DND-41 (cell line): ENCODE measurements at regions not wholly inside any gene's neighbourhood (a gene's known extent, or its start where the extent isn't known, plus 50 kb on each side); places are given as distances from the start of the nearest gene placed in this dataset.
"Not testable (repeated sequence)": the region's sequence is repeated elsewhere in the genome, so short reads cannot be mapped to it uniquely, and the experiment has no call there.

Experiments
- ATAC-seq: fragments of 200-7000 bp; cut with Tn5 transposase; 3 replicates; pipeline ENCODE4 v1.9.1; 2021; ENCODE audit warnings: low read depth; ENCODE audit not compliant: insufficient read depth
- DNase-seq: peaks from one replicate; pipeline ENCODE4 v3.0.0-alpha.2; 2020
- H2AFZ ChIP-seq: 2 replicates; pipeline ENCODE4 v1.6.0; 2012; ENCODE audit warnings: low read depth, low read length
- H3K27ac ChIP-seq: 2 replicates; pipeline ENCODE4 v1.5.1; 2012; ENCODE audit warnings: low read length, inconsistent platforms
- H3K27me3 ChIP-seq: fragments of 200-600 bp; sonication (generic); 2 replicates; pipeline ENCODE4 v1.6.0; 2012; ENCODE audit warnings: low read length, mild to moderate bottlenecking, inconsistent platforms; ENCODE audit not compliant: insufficient read depth, poor library complexity
- H3K36me3 ChIP-seq: 2 replicates; pipeline ENCODE4 v1.5.1; 2012; ENCODE audit warnings: low read length, inconsistent platforms; ENCODE audit not compliant: insufficient read depth
- H3K4me1 ChIP-seq: 2 replicates; pipeline ENCODE4 v1.5.1; 2012; ENCODE audit warnings: mild to moderate bottlenecking, low read length; ENCODE audit not compliant: insufficient read depth
- H3K4me2 ChIP-seq: 2 replicates; pipeline ENCODE4 v1.6.0; 2012; ENCODE audit warnings: mild to moderate bottlenecking, moderate library complexity, low read length, inconsistent platforms; ENCODE audit not compliant: insufficient read depth
- H3K4me3 ChIP-seq, 2 experiments: fragments of 200-600 bp in 1 of 2; shearing (Covaris generic) in 1 of 2; 2 replicates each; pipeline ENCODE4 v1.5.1; 2012 to 2016; ENCODE audit warnings: inconsistent platforms in 2 of 2, low read length in 2 of 2, mild to moderate bottlenecking in 2 of 2, low read depth in 1 of 2, moderate library complexity in 1 of 2
- H3K79me2 ChIP-seq: 2 replicates; pipeline ENCODE4 v1.6.0; 2012; ENCODE audit warnings: low read length, inconsistent platforms; ENCODE audit not compliant: insufficient read depth
- H3K9ac ChIP-seq: 2 replicates; pipeline ENCODE4 v1.6.0; 2012; ENCODE audit warnings: low read depth, mild to moderate bottlenecking, inconsistent platforms, low read length, moderate library complexity
- H3K9me3 ChIP-seq: 2 replicates; pipeline ENCODE4 v1.5.1; 2012; ENCODE audit warnings: low read length, moderate library complexity, mild to moderate bottlenecking, inconsistent platforms; ENCODE audit not compliant: insufficient read depth, severe bottlenecking
- H4K20me1 ChIP-seq: 2 replicates; pipeline ENCODE4 v1.6.0; 2012; ENCODE audit warnings: low read length; ENCODE audit not compliant: insufficient read depth
- EZH2 ChIP-seq: IDR thresholded peaks from 3 replicates; pipeline ENCODE4 v1.6.1; 2012; ENCODE audit warnings: borderline replicate concordance, low read depth, mild to moderate bottlenecking, moderate library complexity, low read length, inconsistent platforms; ENCODE audit not compliant: severe bottlenecking
- TF ChIP-seq, protein P1 (sequence below): IDR thresholded peaks from 2 replicates; pipeline ENCODE4 v1.5.1; 2012; ENCODE audit warnings: borderline replicate concordance, low read length, moderate library complexity, mild to moderate bottlenecking; ENCODE audit not compliant: poor library complexity, severe bottlenecking; ENCODE audit errors: extremely low read depth

DNA sequence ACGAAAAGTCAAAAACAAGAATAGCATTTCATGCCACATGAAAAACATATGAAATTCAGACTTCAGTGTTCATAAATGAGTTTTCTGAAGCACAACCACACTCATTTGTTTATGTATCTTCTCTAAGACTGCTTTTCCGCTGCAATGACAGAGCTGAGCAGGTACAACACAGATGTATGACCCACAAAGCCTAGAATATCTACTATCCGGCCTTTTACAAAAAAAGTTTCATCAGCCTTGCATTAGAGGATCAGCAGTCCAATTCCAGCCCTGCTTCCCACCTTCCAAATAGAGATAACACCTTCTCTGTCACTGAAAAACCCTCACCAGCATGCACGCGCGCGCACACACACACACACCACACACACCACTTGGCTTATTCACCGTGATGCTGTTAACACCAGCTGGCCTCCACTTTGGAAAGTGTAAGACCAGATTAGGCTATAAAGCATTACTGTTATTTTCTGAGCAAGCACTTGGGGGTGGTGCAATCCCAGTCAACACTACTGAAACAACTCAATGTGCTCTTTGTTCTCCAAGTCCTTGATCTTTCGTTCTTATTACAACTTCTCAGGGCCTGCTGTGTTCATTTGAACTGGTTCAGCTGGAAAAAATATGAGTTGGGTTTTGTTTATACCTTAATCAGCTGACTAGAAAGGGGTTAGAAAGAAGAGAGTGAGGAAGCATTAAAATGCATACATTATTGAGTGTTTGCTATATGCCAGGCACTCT, 90.0 kb downstream of the GLUL start:
- peak overlapping the region; percentile 55 for H3K9ac ChIP-seq

GRCh38 chr1:182301026-182301436, 90.6 kb downstream of the GLUL start:
- H3K4me3 ChIP-seq = no peak overlapping the region
- no peaks in the 10 kb centered on the region for H3K9me3 ChIP-seq
- no peaks in the 10 kb centered on the region for H3K27me3 ChIP-seq
- no peaks in the 10 kb centered on the region for H3K36me3 ChIP-seq
- DNase-seq = peak; percentile 75
- no peak overlapping the region for H2AFZ ChIP-seq
- peaks cover 56% of the 10 kb centered on the region for H3K4me1 ChIP-seq
- no peaks in the 10 kb centered on the region for H3K79me2 ChIP-seq
- ATAC-seq = peak; percentile 72
- peak overlapping the region; percentile 55 for H3K9ac ChIP-seq
- H3K27ac ChIP-seq = peak overlapping the region; percentile 96
- H3K4me2 ChIP-seq = peak overlapping the region; percentile 49; the same call in 1 of the 2 replicates
- no peaks in the 10 kb centered on the region for H4K20me1 ChIP-seq
- TF ChIP-seq, protein P1, sequence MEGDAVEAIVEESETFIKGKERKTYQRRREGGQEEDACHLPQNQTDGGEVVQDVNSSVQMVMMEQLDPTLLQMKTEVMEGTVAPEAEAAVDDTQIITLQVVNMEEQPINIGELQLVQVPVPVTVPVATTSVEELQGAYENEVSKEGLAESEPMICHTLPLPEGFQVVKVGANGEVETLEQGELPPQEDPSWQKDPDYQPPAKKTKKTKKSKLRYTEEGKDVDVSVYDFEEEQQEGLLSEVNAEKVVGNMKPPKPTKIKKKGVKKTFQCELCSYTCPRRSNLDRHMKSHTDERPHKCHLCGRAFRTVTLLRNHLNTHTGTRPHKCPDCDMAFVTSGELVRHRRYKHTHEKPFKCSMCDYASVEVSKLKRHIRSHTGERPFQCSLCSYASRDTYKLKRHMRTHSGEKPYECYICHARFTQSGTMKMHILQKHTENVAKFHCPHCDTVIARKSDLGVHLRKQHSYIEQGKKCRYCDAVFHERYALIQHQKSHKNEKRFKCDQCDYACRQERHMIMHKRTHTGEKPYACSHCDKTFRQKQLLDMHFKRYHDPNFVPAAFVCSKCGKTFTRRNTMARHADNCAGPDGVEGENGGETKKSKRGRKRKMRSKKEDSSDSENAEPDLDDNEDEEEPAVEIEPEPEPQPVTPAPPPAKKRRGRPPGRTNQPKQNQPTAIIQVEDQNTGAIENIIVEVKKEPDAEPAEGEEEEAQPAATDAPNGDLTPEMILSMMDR = no peak
- no peak for TF ChIP-seq EZH2

More for the DNA sequence above, 90.0 kb downstream of the GLUL start:
- DNase-seq = peak; percentile 54
- no peak for TF ChIP-seq EZH2
- TF ChIP-seq, protein P1 = peak; percentile 62
- H3K9me3 ChIP-seq = no peaks in the 10 kb centered on the region
- H3K27ac ChIP-seq = peak overlapping the region; percentile 96
- H3K79me2 ChIP-seq = no peaks in the 10 kb centered on the region
- H3K4me2 ChIP-seq = no peak overlapping the region
- H3K27me3 ChIP-seq = no peaks in the 10 kb centered on the region
- no peak overlapping the region for H3K4me3 ChIP-seq
- H3K4me1 ChIP-seq = peaks cover 56% of the 10 kb centered on the region
- no peaks in the 10 kb centered on the region for H3K36me3 ChIP-seq
- peak overlapping the region; percentile 7; the same call in 1 of the 2 replicates for H2AFZ ChIP-seq
- ATAC-seq = peak; percentile 38
- no peaks in the 10 kb centered on the region for H4K20me1 ChIP-seq

DNA sequence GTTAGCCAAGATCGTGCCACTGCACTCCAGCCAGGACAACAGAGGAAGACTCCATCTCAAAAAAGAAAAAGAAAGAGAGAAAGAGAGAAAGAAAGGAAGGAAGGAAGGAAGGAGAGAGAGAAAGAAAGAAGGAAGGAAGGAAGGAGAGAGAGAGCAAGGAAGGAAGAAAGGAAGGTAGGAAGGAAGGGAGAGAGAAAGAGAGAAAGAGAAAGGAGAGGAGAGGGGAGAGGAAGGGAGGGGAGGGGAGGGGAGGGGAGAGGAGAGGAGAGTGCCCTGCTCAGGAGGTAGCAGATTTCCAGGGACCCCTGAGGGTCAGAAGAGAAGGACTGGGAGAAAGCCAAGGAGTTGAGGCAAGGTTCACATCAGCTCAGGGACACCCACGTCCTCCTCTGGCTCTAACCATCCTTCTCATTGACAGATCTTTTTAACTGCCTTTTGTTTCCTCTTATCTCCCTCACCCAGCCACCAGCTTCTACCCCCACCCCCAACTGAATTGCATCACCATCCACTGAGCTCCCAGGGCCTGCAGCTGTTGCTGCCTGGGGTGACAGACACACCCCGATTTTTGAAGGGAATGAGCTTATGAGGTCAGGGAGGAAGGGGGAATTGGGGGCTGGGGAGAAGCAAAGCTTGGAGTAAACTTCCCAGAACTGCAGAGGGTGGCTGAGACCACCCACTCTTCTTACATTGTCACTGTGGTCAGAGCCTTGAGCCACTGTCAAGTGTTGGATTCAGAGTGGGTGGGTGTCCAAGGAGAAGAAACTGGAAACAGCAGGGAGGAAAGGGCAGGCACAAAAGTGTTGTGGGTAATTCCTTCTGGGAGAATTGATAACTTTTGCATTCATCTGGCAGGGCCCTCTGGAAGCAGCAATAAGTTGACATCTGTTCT, 91.6 kb downstream of the GLUL start:
- DNase-seq (peak; percentile 89), ATAC-seq (peak; percentile 86)
- Histone ChIP-seq H3K9me3 (no peaks in the 10 kb centered on the region), H3K4me3 (peak overlapping the region in 1 of 2 experiments; percentile 26; a peak in 1 of 4 replicates), H3K4me2 (peak overlapping the region; percentile 49), H3K4me1 (peaks cover 56% of the 10 kb centered on the region), H3K27me3 (no peaks in the 10 kb centered on the region), H3K36me3 (no peaks in the 10 kb centered on the region), H3K79me2 (no peaks in the 10 kb centered on the region), H3K27ac (peak overlapping the region; percentile 96), H4K20me1 (no peaks in the 10 kb centered on the region), H3K9ac (peak overlapping the region; percentile 55), H2AFZ (peak overlapping the region; percentile 50)
- TF ChIP-seq EZH2 = no peak
- TF ChIP-seq, protein P1 = no peak

DNA sequence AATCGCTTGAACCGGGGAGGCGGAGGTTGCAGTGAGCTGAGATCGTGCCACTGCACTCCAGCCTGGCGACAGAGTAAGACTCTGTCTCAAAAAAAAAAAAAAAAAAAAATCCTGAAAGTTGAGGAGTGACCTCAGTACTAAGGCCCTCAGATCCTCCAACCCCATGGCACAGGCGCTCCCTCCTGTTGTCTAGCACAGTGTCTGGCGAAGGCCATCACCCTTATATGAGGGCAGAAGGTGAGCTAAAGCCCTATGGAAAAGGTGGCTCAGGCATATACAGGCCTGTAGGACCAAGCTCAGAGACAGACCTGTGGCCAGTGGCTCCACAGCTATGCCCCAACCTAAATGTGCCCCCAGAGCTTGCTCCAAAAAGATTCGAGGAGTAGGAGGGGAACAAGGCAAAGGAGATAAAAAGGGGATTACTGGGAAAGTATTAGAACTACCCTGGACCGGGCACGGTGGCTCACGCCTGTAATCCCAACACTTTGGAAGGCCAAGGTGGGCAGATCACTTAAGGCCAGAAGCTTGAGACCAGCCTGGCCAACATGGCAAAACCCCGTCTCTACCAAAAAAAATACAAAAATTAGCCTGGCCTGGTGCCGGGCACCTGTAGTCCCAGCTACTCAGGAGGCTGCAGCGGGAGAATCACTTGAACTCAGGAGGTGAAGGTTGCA, 92.4 kb downstream of the GLUL start:
- H3K4me2 ChIP-seq = peak overlapping the region; percentile 49
- not testable (repeated sequence) for H3K9me3 ChIP-seq, H3K79me2 ChIP-seq

More for the DNA sequence above, 92.4 kb downstream of the GLUL start:
- H3K36me3 ChIP-seq, H3K27me3 ChIP-seq, H4K20me1 ChIP-seq, ATAC-seq: not testable (repeated sequence)
- peak overlapping the region in 1 of 2 experiments; percentile 26; a peak in 1 of 4 replicates for H3K4me3 ChIP-seq
- H3K4me1 ChIP-seq = peaks cover 53% of the 10 kb centered on the region
- H3K9ac ChIP-seq = peak overlapping the region; percentile 55
- peak; percentile 10 for DNase-seq
- peak overlapping the region; percentile 50 for H2AFZ ChIP-seq
- H3K27ac ChIP-seq = peak overlapping the region; percentile 96
